Skeletal muscle cell (primary cell): ENCODE measurements at regions not wholly inside any gene's neighbourhood (a gene's known extent, or its start where the extent isn't known, plus 50 kb on each side); places are given as distances from the start of the nearest gene placed in this dataset.
"Not testable (repeated sequence)": the region's sequence is repeated elsewhere in the genome, so short reads cannot be mapped to it uniquely, and the experiment has no call there.

ENCODE experiments used
- DNase-seq: peaks from one replicate; pipeline ENCODE4 v3.0.0-alpha.2; 2010; ENCODE audit warnings: low read depth
- H3K4me3 ChIP-seq: 2 replicates; pipeline ENCODE4 v1.5.1; 2011; ENCODE audit warnings: low read depth, mild to moderate bottlenecking, control low read depth, low read length, moderate library complexity

- not testable (repeated sequence) for H3K4me3 ChIP-seq, DNase-seq
Observed at GRCh38 chr16:88235691-88236090, 147.1 kb upstream of the ZNF469 start.

- DNase-seq, H3K4me3 ChIP-seq: not testable (repeated sequence)
Observed at GRCh38 chr16:88236229-88236628, 146.5 kb upstream of the ZNF469 start.

DNA sequence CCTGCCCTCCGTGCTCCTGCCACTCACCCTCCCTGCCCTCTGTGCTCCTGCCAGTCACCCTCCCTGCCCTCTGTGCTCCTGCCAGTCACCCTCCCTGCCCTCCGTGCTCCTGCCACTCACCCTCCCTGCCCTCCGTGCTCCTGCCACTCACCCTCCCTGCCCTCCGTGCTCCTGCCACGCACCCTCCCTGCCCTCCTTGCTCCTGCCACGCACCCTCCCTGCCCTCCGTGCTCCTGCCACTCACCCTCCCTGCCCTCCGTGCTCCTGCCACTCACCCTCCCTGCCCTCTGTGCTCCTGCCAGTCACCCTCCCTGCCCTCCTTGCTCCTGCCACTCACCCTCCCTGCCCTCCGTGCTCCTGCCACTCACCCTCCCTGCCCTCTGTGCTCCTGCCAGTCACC lies 145.4 kb upstream of the ZNF469 start:
- H3K4me3 ChIP-seq, DNase-seq: not testable (repeated sequence)

GRCh38 chr16:88237761-88238415 lies 144.9 kb upstream of the ZNF469 start:
- not testable (repeated sequence) for H3K4me3 ChIP-seq, DNase-seq

DNA sequence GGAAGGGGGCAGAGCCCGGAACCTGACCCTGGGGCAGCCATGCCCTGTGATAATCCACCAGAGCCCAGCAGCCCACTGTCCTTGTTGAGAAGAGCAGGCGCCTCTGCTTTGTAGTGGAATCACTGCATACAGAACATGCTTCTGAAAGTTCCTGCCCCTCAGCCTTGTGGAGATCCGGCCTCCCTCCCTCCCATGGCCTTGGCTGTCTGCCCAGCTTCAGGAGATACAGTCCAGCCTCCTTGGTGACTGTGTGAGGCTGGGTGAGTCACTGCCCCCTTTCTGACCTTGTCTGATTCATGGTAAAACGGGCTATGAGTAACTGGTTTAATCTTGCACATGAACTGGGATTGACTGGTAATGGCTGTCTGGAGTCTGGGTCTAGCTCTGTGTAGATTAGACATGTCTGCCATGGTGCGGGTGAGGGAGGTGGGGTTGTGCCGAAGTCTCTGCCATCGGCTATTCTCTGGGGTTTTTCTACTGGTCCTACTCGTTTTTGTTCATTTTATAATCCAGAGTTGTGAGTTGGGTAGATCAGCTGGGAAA lies 144.0 kb upstream of the ZNF469 start:
- peak; percentile 96 for DNase-seq
- H3K4me3 ChIP-seq, result not testable (repeated sequence)

GRCh38 chr16:88240118-88240517 lies 142.6 kb upstream of the ZNF469 start:
- not testable (repeated sequence) for H3K4me3 ChIP-seq
- DNase-seq, result peak; percentile 86

DNA sequence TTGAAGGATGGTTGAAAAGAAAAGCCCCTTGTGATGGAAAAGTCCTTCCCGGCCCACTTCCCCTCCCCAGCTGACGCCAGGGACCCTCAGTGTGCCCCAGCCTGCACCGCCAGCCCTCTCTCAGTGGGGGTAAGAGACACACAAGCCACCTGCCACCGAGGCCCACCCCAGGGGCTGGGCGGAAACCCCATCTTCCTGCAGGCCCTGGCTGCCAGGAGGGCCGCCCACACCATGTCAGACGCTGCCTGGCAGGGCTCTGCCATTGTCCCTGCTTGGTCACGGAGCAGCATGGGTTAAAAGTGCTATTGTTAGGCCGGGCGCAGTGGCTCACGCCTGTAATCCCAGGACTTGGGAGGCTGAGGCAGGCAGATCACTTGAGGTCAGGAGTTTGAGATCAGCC lies 142.0 kb upstream of the ZNF469 start:
- not testable (repeated sequence) for DNase-seq, H3K4me3 ChIP-seq

DNA sequence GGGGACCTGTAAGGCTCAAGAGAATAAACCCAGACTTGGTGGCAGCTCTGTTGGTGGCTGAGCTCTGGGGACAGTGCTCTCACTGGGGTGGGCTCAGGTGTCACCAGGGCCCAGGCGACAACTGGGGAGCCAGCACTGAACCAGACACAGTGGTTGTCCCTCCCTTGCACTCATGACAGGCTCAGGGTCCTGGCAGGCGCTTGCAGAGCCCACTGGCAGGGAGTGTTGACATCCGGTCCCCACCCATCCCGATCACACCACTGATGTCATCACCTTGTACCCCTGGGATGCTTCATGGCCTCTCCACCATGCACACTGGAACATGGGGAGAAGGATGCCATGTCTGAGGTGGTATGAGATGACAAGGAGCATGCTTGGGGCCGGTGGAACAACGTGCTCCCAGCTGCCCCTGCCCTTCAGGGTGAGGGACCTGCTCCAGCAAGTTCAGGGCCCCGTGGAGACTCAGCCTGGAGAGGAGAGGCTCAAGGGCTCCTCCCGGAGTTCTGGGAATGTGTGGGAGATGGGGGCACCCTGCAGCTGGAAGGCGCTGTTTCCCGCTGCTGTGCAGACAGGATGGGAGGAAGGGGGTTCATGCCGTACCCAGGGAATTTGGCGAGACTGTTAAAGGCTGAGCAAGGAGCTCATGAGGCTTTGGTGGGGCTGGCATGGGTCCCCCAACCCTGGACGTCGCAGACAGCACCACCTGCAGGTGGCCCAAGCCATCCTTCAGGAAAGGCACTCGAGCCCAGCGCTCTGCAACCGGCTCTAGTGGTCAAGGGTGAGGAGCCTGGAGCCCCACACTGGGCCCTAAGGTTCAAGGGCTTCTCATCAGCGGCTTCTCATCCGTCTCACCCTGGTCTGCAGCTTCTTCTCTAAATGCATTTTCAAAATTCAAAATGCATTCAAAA lies 141.1 kb upstream of the ZNF469 start:
- not testable (repeated sequence) for H3K4me3 ChIP-seq, DNase-seq

GRCh38 chr16:88242312-88243295 lies 140.2 kb upstream of the ZNF469 start:
- not testable (repeated sequence) for H3K4me3 ChIP-seq
- peak; percentile 89 for DNase-seq

DNA sequence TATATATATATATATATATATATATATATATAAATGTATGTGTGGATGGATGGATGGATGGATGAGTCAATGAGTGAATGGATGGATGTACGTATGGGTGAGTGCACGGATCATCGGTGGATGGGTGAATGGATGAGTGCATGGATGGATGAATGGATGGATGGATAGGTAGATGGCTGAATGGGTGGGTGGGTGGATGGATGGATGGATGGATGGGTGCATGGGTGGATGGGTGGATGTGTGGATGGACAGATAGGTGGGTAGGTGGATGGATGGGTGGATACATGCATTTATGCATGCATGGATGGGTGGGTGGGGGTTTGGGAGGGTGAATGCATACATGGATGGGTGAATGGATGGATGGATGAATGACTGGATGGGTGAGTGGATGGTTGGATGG lies 138.8 kb upstream of the ZNF469 start:
- H3K4me3 ChIP-seq, DNase-seq: not testable (repeated sequence)

- H3K4me3 ChIP-seq, result not testable (repeated sequence)
- peak; percentile 99 for DNase-seq
Observed at GRCh38 chr16:88245241-88246081, 137.3 kb upstream of the ZNF469 start.

DNA sequence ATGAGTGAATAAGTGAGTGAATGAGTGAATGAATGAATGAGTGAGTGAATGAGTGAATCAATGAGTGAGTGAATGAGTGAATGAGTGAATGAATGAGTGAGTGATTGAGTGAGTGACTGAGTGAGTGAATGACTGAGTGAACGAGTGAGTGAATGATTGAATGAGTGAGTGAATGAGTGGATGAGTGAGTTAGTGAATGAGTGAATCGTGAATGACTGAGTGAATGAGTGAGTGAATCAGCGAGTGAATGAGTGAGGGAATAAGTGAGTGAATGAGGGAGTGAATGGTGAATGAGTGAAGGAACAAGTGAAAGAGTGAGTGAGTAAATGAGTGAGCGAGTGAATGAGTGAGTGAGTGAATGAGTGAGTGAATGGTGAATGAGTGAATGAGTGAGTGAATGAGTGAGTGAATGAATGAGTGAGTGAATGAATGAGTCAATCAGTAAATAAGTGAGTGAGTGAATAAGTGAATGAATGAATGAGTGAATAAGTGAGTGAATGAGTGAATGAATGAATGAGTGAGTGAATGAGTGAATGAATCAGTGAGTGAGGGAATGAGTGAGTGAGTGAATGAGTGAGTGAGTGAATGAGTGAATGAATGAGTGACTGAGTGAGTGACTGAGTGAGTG lies 135.7 kb upstream of the ZNF469 start:
- not testable (repeated sequence) for DNase-seq, H3K4me3 ChIP-seq

DNA sequence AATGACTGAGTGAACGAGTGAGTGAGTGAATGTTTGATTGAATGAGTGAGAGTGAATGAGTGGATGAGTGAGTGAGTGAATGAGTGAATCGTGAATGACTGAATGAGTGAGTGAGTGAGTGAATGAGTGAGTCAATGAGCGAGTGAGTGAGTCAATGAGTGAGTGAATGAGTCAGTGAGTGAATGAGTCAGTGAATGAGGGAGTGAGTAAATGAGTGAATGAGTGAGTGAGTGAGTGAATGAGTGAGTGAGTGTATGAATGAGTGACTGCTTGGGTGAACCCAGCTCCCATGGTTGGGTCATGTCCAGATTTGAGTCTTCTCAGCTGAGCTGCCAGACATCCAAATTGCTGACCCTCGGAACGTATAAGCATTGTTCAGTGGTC lies 135.2 kb upstream of the ZNF469 start:
- H3K4me3 ChIP-seq, DNase-seq: not testable (repeated sequence)

DNA sequence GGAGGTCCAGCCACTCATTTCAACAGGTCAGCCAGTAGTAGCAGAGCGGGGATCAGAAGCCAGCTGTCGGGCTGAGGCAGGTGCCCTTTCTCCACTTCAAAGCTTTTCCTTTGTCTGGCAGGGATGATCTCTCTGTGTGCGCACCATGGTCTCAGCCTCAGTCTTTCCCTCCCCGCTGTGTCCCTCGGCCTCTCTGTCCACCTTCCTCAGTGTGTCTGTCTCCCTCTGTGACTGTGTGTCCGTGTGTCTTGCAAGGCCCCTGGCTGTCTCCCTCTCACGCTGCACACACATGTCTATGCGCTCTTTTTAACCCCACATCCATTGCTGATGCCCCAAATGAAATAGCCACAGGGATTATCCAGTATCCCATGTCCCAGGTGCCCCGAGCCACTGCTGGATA lies 134.0 kb upstream of the ZNF469 start:
- not testable (repeated sequence) for H3K4me3 ChIP-seq, DNase-seq

GRCh38 chr16:88250381-88250780 lies 132.4 kb upstream of the ZNF469 start:
- not testable (repeated sequence) for DNase-seq, H3K4me3 ChIP-seq

DNA sequence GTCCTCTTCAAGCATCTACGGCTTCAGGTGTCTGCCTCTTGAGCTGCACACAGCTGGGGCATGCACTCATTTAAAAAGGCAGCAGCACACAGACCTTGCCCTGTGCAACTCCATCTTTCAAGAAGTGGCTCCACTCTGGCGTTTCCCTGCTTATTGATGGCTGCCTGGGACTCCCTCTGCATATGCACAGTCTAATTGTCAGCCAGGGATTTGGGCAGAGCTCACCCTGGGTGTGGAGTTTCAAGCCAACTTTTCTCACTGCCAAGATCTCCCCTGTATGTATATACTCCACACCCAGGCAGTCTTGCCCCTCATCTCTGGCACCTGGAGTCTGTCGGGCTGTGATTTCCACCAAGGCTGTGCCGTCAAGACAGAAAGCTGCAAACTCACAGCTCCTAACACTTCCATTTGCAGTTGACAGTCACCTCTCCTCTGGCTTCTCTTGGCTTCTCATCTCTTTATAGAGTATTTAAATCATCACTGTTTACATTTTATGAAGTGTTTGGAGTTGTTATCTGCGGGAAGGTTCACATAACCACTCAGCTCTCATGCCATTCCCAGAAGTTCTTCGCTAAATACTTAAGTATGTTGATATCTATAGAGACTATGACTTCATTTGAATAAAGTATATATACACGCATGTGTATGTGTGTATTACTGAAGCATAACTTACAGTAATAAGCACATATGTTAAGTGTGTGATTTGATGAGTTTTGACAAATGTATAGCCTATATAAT lies 130.5 kb upstream of the ZNF469 start:
- DNase-seq, result not testable (repeated sequence)

GRCh38 chr16:88258141-88258540 lies 124.6 kb upstream of the ZNF469 start:
- DNase-seq, H3K4me3 ChIP-seq: not testable (repeated sequence)

More for the DNA sequence above, 130.5 kb upstream of the ZNF469 start:
- not testable (repeated sequence) for H3K4me3 ChIP-seq
